ENCODE measurements at regions not wholly inside any gene's neighbourhood (a gene's known extent, or its start where the extent isn't known, plus 50 kb on each side); places are given as distances from the start of the nearest gene placed in this dataset.

- CTCF ChIA-PET: interaction anchor here (0.7 to 4.6 kb wide), 4 partner anchors 16 to 893 kb away, joined by 3 to 93 read pairs (median 4); no protein-coding TSS in a partner anchor
- intact Hi-C loops (cut with micrococcal nuclease): loop anchor here (5.0 kb wide), 1 partner anchor 818 kb away; no protein-coding TSS in a partner anchor
These were observed 183.2 kb upstream of the WDFY3 start for GRCh38 chr4:85149676-85150075.

More at GRCh38 chr4:85149676-85150075, 183.2 kb upstream of the WDFY3 start:
- Histone ChIP-seq H3K27ac (ENCODE audit: insufficient read depth, low read depth, low read length) (no peak overlapping the region), H3K4me1 (ENCODE audit: control insufficient read depth, extremely low read depth, insufficient read depth, low read length) (no peaks in the 10 kb centered on the region), H3K9me1 (replicated peaks; ENCODE audit: control insufficient read depth, extremely low read depth, insufficient read depth, low read length) (no peaks in the 10 kb centered on the region), H2AFZ (ENCODE audit: low read depth, low read length) (no peak overlapping the region), H3K36me3 (ENCODE audit: control insufficient read depth in 2 of 2, extremely low read depth in 1 of 2, insufficient read depth in 2 of 2, low read length in 2 of 2) (no peaks in the 10 kb centered on the region), H3K9me3 (replicated peaks; ENCODE audit: control insufficient read depth, insufficient read depth, low read length) (no peaks in the 10 kb centered on the region), H3K4me2 (ENCODE audit: insufficient read depth, low read length) (no peak overlapping the region), H3K4me3 (replicated peaks in 1 of 3; ENCODE audit: insufficient read depth in 1 of 3, low read depth in 1 of 3, low read length in 3 of 3) (no peak overlapping the region), H3K27me3 (ENCODE audit: control insufficient read depth in 2 of 2, insufficient read depth in 2 of 2, low read length in 2 of 2) (peaks cover 9 to 22% of the 10 kb centered on the region in 2 experiments), H3K9ac (replicated peaks; ENCODE audit: extremely low read depth, insufficient read depth, low read length) (no peak overlapping the region), H4K20me1 (replicated peaks; ENCODE audit: control insufficient read depth, extremely low read depth, insufficient read depth, low read length) (no peaks in the 10 kb centered on the region), H3K79me2 (ENCODE audit: control insufficient read depth, insufficient read depth, low read length) (no peaks in the 10 kb centered on the region)
- FAIRE-seq (no peak), DNase-seq (ENCODE audit: low read depth, low spot score) (no peak)
- TF ChIP-seq POLR2AphosphoS5 (IDR thresholded peaks at IDR 0.05; ENCODE audit: insufficient read depth, low read depth, low read length) (no peak), POLR2A (IDR thresholded peaks at IDR 0.05; ENCODE audit: low read depth, low read length) (no peak), GATA2 (IDR thresholded peaks at IDR 0.05; ENCODE audit: insufficient read depth, insufficient read length, low read depth, low read length) (no peak), JUN (IDR thresholded peaks at IDR 0.05; ENCODE audit: borderline replicate concordance, insufficient read depth, insufficient read length, low read depth) (no peak), EZH2 (IDR thresholded peaks at IDR 0.05; ENCODE audit: borderline replicate concordance, low read depth, low read length, severe bottlenecking) (no peak), MAX (IDR thresholded peaks at IDR 0.05; ENCODE audit: insufficient read depth, insufficient read length) (no peak), FOS (IDR thresholded peaks at IDR 0.05; ENCODE audit: borderline replicate concordance, insufficient read depth, low read length) (no peak), CTCF (IDR thresholded peaks at IDR 0.05; ENCODE audit: extremely low read depth in 1 of 2, insufficient read depth in 1 of 2, low read depth in 1 of 2, low read length in 2 of 2) (no peak), MYC (IDR thresholded peaks at IDR 0.05; ENCODE audit: low read depth, low read length) (no peak)
- BruUV-seq (replicated peaks): no TSS peak
- dilution Hi-C loops (cut with MboI; ENCODE audit: extremely low pct_ligation_motif_present, low sequenced_read_pairs): no loop called here
- POLR2A ChIA-PET: no interaction called here
